ENCODE measurements at regions not wholly inside any gene's neighbourhood (a gene's known extent, or its start where the extent isn't known, plus 50 kb on each side); places are given as distances from the start of the nearest gene placed in this dataset.

GRCh38 chr4:14184265-14184664 is 556.7 kb upstream of the BOD1L1 start:
- no peak for DNase-seq

GRCh38 chr4:14184767-14185166 is 557.2 kb upstream of the BOD1L1 start:
- DNase-seq, result no peak

GRCh38 chr4:14188214-14188613 is 560.7 kb upstream of the BOD1L1 start:
- no peak for DNase-seq

- DNase-seq, result no peak
Measured at GRCh38 chr4:14193601-14194000, 566.1 kb upstream of the BOD1L1 start.

DNA sequence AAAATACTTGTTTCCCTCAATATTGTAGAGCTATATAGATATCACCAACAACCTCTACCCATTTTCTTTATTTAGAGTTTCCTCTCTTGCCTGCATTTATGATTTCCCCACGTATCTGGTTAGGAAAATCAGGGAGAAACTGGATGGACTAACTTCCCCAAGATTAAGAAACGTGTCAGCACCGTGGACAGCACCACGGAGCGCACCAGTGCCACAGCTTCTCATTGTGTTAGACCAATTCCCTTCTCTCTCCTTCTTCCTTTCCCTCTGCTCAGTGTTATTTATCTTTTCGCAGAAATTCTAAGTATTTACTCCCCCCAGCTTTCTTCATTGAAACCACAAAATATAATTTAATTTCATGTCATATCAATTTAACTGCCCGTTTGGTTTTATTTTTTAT is 568.6 kb upstream of the BOD1L1 start:
- no peak for DNase-seq

- DNase-seq, result no peak
Measured at GRCh38 chr4:14215116-14215770, 587.7 kb upstream of the BOD1L1 start.

DNA sequence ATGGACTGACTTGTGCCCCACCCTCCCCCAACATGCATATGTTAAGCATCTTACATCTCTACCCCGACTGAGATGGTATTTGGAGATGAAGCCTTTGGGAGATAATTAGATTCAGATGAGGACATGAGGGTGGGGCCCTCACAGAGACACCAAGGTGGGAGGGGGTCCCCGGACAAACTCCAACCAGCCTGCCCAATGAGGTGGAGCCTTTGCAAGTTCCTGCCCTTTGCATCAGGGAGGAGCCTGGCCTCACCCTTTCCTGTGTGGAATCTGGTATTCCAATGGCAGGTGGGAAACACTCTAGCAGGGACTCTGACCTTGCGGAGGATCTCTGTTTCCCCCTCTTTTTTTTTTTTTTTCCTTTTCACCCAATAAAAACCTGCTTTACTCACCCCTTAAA is 589.9 kb upstream of the BOD1L1 start:
- no peak for DNase-seq

DNA sequence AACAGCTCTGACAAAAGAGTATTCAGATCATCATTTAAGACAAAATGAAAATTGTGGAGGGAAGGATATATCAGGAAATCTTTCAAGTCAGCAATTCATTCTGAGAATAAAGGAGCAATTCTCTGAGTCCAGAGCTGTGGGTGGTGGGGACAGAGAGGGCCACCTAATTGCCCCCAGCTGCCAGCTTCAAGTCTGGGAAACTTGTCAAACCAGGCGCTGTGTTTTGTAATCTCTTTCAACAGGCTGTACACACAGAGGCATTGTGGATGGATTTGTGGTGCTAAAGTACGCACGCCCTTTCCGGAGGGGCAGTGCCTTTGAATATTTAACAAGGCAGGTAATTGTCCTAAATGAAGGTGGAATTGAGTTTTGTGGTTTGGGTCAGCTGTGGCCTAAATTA is 591.1 kb upstream of the BOD1L1 start:
- DNase-seq, result no peak

DNA sequence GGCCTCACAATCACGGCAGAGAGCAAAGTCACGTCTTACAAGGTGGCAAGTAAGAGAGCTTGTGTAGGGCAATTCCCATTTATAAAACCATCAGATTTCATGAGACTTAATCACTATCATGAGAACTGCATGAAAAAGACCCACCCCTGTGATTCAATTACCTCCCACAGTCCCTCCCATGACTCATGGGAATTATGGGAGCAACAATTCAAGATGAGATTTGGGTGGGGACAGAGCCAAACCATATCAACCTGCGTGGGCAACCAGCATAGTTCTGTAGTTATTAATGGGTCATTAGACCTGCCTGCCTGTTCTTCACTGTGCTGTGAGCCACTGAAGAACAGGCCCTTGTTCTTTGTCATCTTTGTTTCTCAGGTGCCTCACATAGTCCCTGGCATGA is 593.7 kb upstream of the BOD1L1 start:
- no peak for DNase-seq

DNA sequence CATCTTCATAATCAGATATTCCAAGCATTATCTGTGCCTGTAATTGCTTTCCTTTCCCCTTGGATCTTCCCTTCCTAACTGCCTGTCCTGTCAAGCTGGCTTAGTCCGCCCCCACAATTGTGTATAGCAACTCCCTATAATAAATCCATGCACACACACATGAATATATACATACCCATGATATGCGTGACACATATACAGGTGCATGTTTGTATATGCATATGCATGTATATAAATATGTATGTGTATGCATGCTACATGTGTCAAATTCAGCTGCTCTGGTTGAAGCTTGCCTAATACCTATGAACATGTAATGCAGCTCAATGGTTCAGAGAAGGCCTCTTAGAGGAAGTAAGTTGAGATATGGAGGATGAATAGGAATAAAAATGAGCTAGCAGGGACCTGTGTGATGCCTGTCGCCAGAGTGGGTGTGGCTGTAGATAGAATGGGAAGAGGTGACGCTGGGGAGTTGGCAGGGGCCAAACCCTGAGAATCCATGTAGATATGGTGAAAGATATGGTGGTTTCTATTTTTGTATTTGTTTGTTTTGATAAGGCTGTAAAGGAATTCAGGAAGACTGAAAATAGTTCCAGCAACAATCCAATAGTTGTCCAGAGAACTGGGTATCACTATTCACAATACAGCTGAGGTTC is 595.0 kb upstream of the BOD1L1 start:
- no peak for DNase-seq

DNA sequence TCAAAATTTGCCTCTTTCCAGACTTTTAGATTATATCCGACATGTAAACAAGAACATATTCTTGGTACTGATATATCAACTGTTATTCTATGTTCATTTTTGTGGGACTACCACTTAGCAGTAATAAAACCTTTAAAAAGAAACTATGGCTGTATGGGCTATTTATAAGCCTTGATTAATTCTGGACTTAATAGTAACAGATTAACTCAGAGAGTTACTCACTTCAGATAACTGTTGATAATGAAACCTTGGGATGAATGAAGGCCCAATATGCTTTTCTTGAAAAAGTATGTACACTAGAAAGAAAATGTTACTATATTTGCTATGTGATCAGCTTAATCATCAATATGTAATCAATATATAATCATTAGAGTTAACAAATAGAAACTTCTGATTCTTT is 595.9 kb upstream of the BOD1L1 start:
- no peak for DNase-seq

- DNase-seq, result no peak
Measured at GRCh38 chr4:14225688-14226207, 598.2 kb upstream of the BOD1L1 start.

DNA sequence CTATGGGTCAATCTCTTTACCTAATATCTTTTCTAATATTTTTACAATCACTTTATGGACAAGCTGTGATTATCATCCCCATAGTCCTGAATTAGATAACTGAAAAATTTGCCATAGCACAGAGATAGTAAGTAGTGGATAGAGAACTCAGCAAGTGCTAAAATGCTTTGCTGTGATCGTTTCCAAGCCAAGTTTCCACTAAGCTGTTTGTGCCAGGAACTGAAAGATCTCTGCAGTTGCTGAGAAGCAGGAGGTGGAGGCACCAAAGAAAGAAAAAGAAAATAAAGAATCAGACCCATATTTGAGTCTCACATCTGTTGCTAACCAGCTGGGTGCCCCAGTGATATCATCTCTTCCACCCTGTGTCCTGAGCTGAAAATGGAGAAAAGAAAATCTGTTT is 605.6 kb upstream of the BOD1L1 start:
- DNase-seq, result no peak

- DNase-seq, result no peak
Measured at GRCh38 chr4:14234307-14234706, 606.8 kb upstream of the BOD1L1 start.

DNA sequence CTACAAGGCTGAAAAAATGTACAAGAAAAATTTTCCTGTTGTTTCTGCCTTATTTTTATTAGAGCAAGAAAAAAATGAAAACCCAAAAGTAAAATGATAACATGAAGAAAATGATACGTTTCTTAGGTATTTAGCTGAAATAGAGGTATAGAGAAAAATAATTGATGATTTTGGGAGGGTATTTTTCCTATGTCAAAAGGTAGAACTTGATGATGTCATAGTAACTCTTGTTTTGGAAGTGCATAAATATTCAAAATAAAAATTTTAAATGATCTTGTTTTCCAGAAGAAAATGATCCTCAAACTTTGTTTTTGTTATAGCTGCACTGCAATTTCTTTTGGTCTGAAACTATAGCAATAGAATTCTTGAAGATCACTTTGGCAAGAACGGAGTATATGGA is 608.8 kb upstream of the BOD1L1 start:
- DNase-seq, result no peak

DNA sequence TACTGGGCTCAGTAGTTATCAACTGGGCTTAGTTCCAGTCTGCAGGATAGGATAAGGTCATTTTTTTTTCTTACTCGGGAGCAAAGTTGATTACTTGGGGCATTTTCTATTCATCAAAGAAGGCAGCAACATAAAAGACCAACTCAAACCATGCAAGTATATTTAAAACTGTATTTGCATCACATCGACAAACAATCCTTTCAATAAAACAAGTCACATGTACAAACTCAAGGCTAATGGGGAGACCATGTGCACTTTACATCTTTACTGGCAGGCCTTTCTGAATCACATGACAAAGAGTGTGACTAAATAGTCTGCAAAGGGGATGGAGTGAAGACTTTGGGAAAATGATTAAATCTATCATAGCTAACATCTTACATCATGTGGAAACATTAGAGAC is 610.4 kb upstream of the BOD1L1 start:
- no peak for DNase-seq

DNA sequence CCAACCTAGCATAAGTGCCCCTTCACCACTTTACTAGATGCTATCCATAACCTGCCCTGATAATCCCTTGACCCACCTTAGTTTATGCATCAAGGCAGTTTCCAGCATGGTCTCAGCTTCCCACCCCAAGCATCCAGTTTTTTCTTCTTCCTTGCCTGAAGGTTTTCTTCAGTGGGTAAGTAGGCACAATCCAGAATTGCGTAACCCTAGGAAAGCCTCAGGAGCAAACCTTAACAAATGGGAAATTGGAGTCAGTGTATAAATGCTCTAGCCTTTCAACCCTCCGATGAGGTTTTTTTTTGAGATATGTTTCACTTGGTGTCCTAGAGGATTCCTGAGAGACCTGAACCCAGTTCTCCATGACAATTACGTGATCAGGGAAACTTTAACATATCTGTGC is 614.0 kb upstream of the BOD1L1 start:
- no peak for DNase-seq

GRCh38 chr4:14247767-14248166 is 620.2 kb upstream of the BOD1L1 start:
- no peak for DNase-seq

DNA sequence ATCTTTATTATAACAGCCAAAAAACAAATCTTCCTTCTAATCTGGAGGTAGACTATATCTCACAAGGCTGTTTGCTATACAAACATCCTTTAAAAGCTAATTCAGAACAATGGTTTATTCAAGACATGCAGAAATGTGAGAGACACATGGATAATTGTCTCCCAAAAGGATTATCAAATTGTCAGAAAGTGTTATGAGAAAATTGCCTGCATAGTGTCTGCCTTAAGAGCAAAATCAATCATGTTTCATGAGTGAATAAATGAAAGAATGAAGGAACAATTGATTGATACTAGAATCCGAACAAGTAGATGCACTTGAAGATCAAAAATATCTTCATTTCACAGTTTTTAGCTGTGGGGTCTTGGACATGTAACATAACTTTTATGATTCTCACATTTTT is 621.7 kb upstream of the BOD1L1 start:
- DNase-seq, result no peak

DNA sequence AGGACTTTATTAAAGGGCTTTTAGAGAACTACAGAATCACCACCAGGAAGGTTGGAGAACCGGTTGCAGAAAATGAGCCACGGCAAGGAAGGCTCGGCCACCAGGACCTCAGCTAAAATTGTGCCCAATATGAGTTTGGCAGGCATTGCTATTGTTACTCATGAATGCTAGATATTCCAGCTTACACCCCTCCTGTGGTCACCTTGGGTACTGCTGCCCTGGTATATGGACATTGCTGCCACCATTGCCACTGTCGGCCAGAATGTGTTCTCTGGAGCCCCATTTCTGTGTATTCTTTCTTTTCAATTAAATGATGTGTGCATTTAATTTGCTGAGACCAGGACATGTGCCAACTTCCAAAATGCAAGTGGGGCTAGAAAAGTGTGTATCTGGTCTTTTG is 626.7 kb upstream of the BOD1L1 start:
- DNase-seq, result no peak

- DNase-seq, result no peak
Measured at GRCh38 chr4:14254926-14255325, 627.4 kb upstream of the BOD1L1 start.

DNA sequence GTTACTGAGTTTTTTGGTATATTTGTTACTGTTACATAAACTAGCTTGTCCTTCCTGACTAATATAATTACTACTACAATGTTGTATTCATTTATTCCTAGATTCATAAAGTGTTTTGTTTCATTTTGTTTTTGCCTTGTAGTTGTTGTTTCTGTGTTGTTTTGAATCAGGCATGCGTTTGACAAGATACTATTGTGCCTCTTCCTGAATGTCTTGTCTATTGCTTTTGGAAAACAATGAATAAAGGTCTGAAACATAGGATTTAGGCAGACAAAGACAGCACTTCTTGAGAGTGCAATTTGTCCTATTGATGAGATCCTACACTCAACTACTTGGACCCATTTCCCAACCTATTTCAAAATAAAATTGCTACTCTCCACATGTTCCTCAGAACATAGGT is 630.4 kb upstream of the BOD1L1 start:
- DNase-seq, result no peak

GRCh38 chr4:14259936-14260335 is 632.4 kb upstream of the BOD1L1 start:
- no peak for DNase-seq

DNA sequence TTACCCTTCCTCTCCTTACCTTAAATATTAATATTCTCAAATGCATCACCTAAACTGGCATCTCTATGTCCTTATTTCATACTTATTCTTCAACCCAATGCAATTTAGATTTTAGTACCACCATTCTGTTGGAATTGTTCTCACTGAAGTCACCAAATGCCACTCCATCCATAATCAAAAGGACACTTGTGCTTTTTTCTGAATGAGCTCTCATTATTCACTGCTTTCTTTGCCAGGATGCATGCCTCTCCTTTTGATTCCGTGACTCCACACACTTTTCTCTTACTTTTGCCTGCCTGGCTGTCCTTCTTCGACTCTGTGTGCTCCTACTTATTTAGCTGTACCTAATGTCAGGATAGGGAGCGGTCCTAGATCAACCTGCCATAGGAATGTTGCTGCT is 633.1 kb upstream of the BOD1L1 start:
- DNase-seq, result no peak

GRCh38 chr4:14262221-14262620 is 634.7 kb upstream of the BOD1L1 start:
- DNase-seq, result no peak
